Fibroblast of lung (primary cell): ENCODE measurements at regions not wholly inside any gene's neighbourhood (a gene's known extent, or its start where the extent isn't known, plus 50 kb on each side); places are given as distances from the start of the nearest gene placed in this dataset.

Experiments
- EZH2 ChIP-seq: IDR thresholded peaks from 2 replicates; pipeline ENCODE4 v1.5.1; 2012; ENCODE audit warnings: low read length, control low read depth, mild to moderate bottlenecking; ENCODE audit errors: missing control alignments
- TF ChIP-seq, protein P1 (sequence below), 2 donors: IDR thresholded peaks in 1 of 2; conservative IDR thresholded peaks in 1 of 2; 1 replicate in 1 of 2; 2 replicates in 1 of 2; pipeline ENCODE4 v1.5.1; 2011 to 2012; ENCODE audit warnings: low read length in 2 of 2, control low read depth in 1 of 2, inconsistent platforms in 1 of 2, low read depth in 1 of 2, mild to moderate bottlenecking in 1 of 2

DNA sequence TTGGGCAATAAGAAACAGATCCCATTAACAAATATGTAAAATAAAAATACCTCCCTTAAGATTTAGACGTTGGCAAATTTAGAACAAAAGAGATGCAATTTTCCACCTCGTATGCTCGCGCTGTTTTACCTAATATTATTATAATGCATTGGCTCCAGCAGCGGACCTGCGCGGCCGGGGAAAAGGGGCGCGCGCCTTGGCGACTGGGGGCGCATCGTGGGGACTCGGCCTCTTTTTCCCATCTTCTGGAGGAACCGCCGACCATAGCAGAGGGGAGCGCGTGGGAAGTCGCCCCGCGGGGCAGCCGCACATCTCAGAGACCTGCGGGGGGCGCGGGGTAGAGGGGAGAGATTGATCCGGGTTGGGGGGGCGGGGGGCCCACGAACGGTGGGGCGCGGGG lies 139.4 kb upstream of the MKI67 start:
- TF ChIP-seq, protein P1, sequence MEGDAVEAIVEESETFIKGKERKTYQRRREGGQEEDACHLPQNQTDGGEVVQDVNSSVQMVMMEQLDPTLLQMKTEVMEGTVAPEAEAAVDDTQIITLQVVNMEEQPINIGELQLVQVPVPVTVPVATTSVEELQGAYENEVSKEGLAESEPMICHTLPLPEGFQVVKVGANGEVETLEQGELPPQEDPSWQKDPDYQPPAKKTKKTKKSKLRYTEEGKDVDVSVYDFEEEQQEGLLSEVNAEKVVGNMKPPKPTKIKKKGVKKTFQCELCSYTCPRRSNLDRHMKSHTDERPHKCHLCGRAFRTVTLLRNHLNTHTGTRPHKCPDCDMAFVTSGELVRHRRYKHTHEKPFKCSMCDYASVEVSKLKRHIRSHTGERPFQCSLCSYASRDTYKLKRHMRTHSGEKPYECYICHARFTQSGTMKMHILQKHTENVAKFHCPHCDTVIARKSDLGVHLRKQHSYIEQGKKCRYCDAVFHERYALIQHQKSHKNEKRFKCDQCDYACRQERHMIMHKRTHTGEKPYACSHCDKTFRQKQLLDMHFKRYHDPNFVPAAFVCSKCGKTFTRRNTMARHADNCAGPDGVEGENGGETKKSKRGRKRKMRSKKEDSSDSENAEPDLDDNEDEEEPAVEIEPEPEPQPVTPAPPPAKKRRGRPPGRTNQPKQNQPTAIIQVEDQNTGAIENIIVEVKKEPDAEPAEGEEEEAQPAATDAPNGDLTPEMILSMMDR (conservative IDR thresholded peaks at IDR 0.05 in 1 of 2, IDR thresholded peaks at IDR 0.05 in 1 of 2; ENCODE audit: low read depth in 1 of 2, low read length in 2 of 2) = no peak
- no peak for TF ChIP-seq EZH2
